ENCODE measurements at regions not wholly inside any gene's neighbourhood (a gene's known extent, or its start where the extent isn't known, plus 50 kb on each side); places are given as distances from the start of the nearest gene placed in this dataset.
A peak's percentile ranks its signal among the peaks of the same experiment; 100 is the strongest.

GRCh38 chr16:85372627-85373372, 240.3 kb upstream of the GSE1 start:
- ChIA-PET CTCF (interaction anchor here (0.6 to 0.9 kb wide), 3 partner anchors 25 to 163 kb away, joined by 3 to 9 read pairs (median 3); no protein-coding TSS in a partner anchor), POLR2A (ENCODE audit: unreplicated experiment) (no interaction called here)
- Histone ChIP-seq H3K36me3 (ENCODE audit: low read depth) (no peaks in the 10 kb centered on the region), H3K4me1 (replicated peaks; ENCODE audit: insufficient read depth) (peaks cover 11% of the 10 kb centered on the region), H3K9me3 (ENCODE audit: insufficient read depth, low read depth) (no peaks in the 10 kb centered on the region), H3K9me2 (ENCODE audit: insufficient read depth) (no peaks in the 10 kb centered on the region), H3K27me3 (ENCODE audit: insufficient read depth, low read depth) (no peaks in the 10 kb centered on the region), H3F3A (ENCODE audit: insufficient read depth, low read depth) (peaks cover 6% of the 10 kb centered on the region; the same call in 1 of the 2 replicates), H3K4me3 (no peak overlapping the region), H2AFZ (no peak overlapping the region), H4K20me1 (ENCODE audit: insufficient read depth) (no peaks in the 10 kb centered on the region), H3K79me2 (ENCODE audit: low read depth) (no peaks in the 10 kb centered on the region), H3K27ac (no peak overlapping the region), H3K4me2 (peak overlapping the region; percentile 45; the same call in 1 of the 2 replicates)
- DNase-seq = peak in 1 of 2 experiments; percentile 83
- intact Hi-C loops (cut with micrococcal nuclease; ENCODE audit: unreplicated experiment) = no loop called here
- no TSS peak for BruUV-seq (replicated peaks)
- TF ChIP-seq EZH2 (IDR thresholded peaks at IDR 0.05; ENCODE audit: low read depth) = no peak
- no peak for TF ChIP-seq CTCF (conservative IDR thresholded peaks at IDR 0.05)

- POLR2A ChIA-PET (ENCODE audit: unreplicated experiment) = no interaction called here
- CTCF ChIA-PET = no interaction called here
Measured at GRCh38 chr16:85373741-85374570, 239.2 kb upstream of the GSE1 start.

GRCh38 chr16:85374571-85374872, 238.6 kb upstream of the GSE1 start:
- no peaks in the 10 kb centered on the region for H3K9me2 ChIP-seq (ENCODE audit: insufficient read depth)
- H3K4me3 ChIP-seq = no peak overlapping the region
- no peak overlapping the region for H3K27ac ChIP-seq
- peaks cover 11% of the 10 kb centered on the region for H3K4me1 ChIP-seq (replicated peaks; ENCODE audit: insufficient read depth)
- no peak for DNase-seq
- POLR2A ChIA-PET (ENCODE audit: unreplicated experiment) = no interaction called here
- H2AFZ ChIP-seq = no peak overlapping the region
- H3F3A ChIP-seq (ENCODE audit: insufficient read depth, low read depth) = peaks cover 6% of the 10 kb centered on the region; the same call in 1 of the 2 replicates
- no TSS peak for BruUV-seq (replicated peaks)
- intact Hi-C loops (cut with micrococcal nuclease; ENCODE audit: unreplicated experiment) = no loop called here
- H4K20me1 ChIP-seq (ENCODE audit: insufficient read depth) = no peaks in the 10 kb centered on the region
- CTCF ChIA-PET = no interaction called here
- no peaks in the 10 kb centered on the region for H3K36me3 ChIP-seq (ENCODE audit: low read depth)
- no peaks in the 10 kb centered on the region for H3K9me3 ChIP-seq (ENCODE audit: insufficient read depth, low read depth)
- no peaks in the 10 kb centered on the region for H3K27me3 ChIP-seq (ENCODE audit: insufficient read depth, low read depth)
- no peaks in the 10 kb centered on the region for H3K79me2 ChIP-seq (ENCODE audit: low read depth)
- no peak overlapping the region for H3K4me2 ChIP-seq
- TF ChIP-seq CTCF (conservative IDR thresholded peaks at IDR 0.05) (no peak), EZH2 (IDR thresholded peaks at IDR 0.05; ENCODE audit: low read depth) (no peak)

More at GRCh38 chr16:85373741-85374570, 239.2 kb upstream of the GSE1 start:
- Histone ChIP-seq H3K4me3 (no peak overlapping the region), H3K79me2 (ENCODE audit: low read depth) (no peaks in the 10 kb centered on the region), H2AFZ (no peak overlapping the region), H4K20me1 (ENCODE audit: insufficient read depth) (no peaks in the 10 kb centered on the region), H3K9me2 (ENCODE audit: insufficient read depth) (no peaks in the 10 kb centered on the region), H3K36me3 (ENCODE audit: low read depth) (no peaks in the 10 kb centered on the region), H3K4me1 (replicated peaks; ENCODE audit: insufficient read depth) (peaks cover 11% of the 10 kb centered on the region), H3F3A (ENCODE audit: insufficient read depth, low read depth) (peaks cover 6% of the 10 kb centered on the region; the same call in 1 of the 2 replicates), H3K9me3 (ENCODE audit: insufficient read depth, low read depth) (no peaks in the 10 kb centered on the region), H3K27me3 (ENCODE audit: insufficient read depth, low read depth) (no peaks in the 10 kb centered on the region), H3K27ac (no peak overlapping the region), H3K4me2 (no peak overlapping the region)
- DNase-seq = no peak
- no peak for TF ChIP-seq EZH2 (IDR thresholded peaks at IDR 0.05; ENCODE audit: low read depth)
- no peak for TF ChIP-seq CTCF (conservative IDR thresholded peaks at IDR 0.05)
- no TSS peak for BruUV-seq (replicated peaks)
- intact Hi-C loops (cut with micrococcal nuclease; ENCODE audit: unreplicated experiment) = no loop called here

Data from PC-9 (cell line).